Colonic mucosa (tissue), 4 donors: ENCODE measurements at regions not wholly inside any gene's neighbourhood (a gene's known extent, or its start where the extent isn't known, plus 50 kb on each side); places are given as distances from the start of the nearest gene placed in this dataset.

ENCODE experiments used
- DNase-seq: peaks from one replicate; pipeline ENCODE4 v3.0.0-alpha.2; 2020
- H3K27ac ChIP-seq: fragments of 200-600 bp; one replicate; pipeline ENCODE4 v1.8.0; 2021
- H3K27me3 ChIP-seq: fragments of 200-600 bp; one replicate; pipeline ENCODE4 v1.8.0; 2021
- H3K36me3 ChIP-seq: fragments of 200-600 bp; one replicate; pipeline ENCODE4 v1.8.0; 2021
- H3K4me1 ChIP-seq: fragments of 200-600 bp; one replicate; pipeline ENCODE4 v1.8.0; 2021; ENCODE audit warnings: mild to moderate bottlenecking
- H3K4me3 ChIP-seq: fragments of 200-600 bp; one replicate; pipeline ENCODE4 v1.8.0; 2021
- H3K9ac ChIP-seq, 2 donors: one replicate each; pipeline ENCODE4 v1.7.0; 2013; ENCODE audit warnings: control low read depth in 2 of 2, low read depth in 2 of 2, low read length in 2 of 2
- H3K9me3 ChIP-seq: fragments of 200-600 bp; one replicate; pipeline ENCODE4 v1.8.0; 2021
- intact Hi-C: fragments of 100-400 bp; cut with DNase I; formaldehyde crosslinking; loops from one replicate; pipeline ENCODE4 v1.14.1; 2022
- TF ChIP-seq, protein P1 (sequence below): fragments of 200-600 bp; IDR thresholded peaks from one replicate; pipeline ENCODE4 v1.8.0; 2022; ENCODE audit warnings: antibody characterized with exemption, mild to moderate bottlenecking
- donor health status: healthy.
- donor health status: DM: no; HTN: no; CAD: no.
- donor health status: DM: no; HTN: no; CAD: no.

DNA sequence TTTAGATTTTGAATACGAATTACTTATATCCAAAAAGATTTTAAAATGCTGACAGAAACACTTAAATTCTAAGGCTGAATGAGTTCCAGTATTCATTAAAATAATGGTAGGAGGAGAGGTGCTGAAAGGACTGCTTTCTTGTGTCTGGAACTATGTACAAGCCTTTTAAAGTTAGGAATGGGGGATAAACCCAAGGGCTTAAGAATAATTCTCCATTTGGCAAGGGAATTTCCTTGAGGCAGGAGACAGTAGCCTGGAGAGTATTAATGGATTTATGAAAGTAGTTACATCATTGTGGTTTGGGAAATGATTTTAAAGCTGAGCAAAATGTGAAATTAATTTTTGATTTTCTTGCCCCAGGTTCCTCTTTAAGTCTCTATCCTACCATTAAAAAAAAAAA lies 266.5 kb upstream of the KCNIP4 start:
- Histone ChIP-seq H3K9ac (no peak overlapping the region), H3K4me1 (no peaks in the 10 kb centered on the region), H3K27me3 (no peaks in the 10 kb centered on the region), H3K36me3 (no peaks in the 10 kb centered on the region), H3K27ac (no peak overlapping the region), H3K9me3 (no peaks in the 10 kb centered on the region), H3K4me3 (no peak overlapping the region)
- no peak for DNase-seq
- intact Hi-C loops = no loop called here
- TF ChIP-seq, protein P1, sequence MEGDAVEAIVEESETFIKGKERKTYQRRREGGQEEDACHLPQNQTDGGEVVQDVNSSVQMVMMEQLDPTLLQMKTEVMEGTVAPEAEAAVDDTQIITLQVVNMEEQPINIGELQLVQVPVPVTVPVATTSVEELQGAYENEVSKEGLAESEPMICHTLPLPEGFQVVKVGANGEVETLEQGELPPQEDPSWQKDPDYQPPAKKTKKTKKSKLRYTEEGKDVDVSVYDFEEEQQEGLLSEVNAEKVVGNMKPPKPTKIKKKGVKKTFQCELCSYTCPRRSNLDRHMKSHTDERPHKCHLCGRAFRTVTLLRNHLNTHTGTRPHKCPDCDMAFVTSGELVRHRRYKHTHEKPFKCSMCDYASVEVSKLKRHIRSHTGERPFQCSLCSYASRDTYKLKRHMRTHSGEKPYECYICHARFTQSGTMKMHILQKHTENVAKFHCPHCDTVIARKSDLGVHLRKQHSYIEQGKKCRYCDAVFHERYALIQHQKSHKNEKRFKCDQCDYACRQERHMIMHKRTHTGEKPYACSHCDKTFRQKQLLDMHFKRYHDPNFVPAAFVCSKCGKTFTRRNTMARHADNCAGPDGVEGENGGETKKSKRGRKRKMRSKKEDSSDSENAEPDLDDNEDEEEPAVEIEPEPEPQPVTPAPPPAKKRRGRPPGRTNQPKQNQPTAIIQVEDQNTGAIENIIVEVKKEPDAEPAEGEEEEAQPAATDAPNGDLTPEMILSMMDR = no peak

DNA sequence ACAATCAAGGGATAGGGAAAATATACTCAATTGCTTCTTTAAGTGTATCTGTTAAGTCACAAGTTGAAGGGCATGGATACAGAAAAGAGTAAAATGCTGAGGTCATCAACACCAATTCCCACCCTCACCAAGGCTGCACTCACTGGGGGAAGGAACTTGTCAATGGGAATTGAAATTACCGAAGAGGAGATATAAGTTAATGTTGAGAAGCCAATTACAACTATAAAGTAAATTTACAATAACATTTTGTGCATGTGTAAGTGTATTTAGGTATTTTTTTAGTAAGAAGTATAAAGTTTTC lies 255.1 kb upstream of the KCNIP4 start:
- Histone ChIP-seq H3K4me3 (no peak overlapping the region), H3K9ac (no peak overlapping the region), H3K9me3 (no peaks in the 10 kb centered on the region), H3K27ac (no peak overlapping the region), H3K36me3 (no peaks in the 10 kb centered on the region), H3K27me3 (no peaks in the 10 kb centered on the region), H3K4me1 (peaks cover 4% of the 10 kb centered on the region)
- intact Hi-C loops = no loop called here
- TF ChIP-seq, protein P1 = no peak
- DNase-seq = no peak

DNA sequence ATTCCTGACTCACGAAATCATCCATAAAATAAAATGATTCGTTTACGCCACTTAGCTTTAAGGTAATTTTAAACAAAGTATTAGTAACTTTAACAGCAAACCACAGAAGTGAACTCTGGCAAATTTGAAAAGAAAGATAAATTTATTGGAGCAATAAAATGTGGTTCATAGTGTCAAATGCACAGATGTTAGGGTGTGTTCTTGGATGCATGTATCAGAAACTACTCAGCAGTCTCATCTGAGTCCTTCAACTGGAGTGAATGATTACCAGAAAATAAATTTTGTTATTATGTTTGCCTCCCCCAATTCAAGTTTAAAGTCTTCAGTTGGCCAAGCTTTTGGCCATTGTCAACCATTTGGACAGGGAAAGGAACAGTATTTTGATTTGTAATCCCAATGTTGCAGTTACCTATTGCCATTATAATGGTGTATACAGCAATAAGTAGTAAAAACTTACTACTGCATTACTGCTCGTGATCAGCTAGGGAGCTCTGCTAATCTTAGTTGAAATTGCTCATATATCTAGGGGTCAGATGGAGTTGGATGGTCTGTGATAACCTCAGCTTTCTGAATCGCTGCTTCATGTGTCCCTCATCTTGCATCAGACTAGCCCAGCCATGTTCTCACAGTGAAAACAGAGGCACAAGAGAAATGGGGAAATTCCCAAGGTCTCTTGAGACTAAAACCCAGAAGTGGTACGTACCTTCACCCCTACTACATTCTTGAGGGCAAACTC lies 254.6 kb upstream of the KCNIP4 start:
- Histone ChIP-seq H3K4me3 (no peak overlapping the region), H3K27ac (no peak overlapping the region), H3K27me3 (no peaks in the 10 kb centered on the region), H3K9me3 (no peaks in the 10 kb centered on the region), H3K4me1 (peaks cover 4% of the 10 kb centered on the region), H3K9ac (no peak overlapping the region), H3K36me3 (no peaks in the 10 kb centered on the region)
- no peak for DNase-seq
- TF ChIP-seq, protein P1 = no peak
- intact Hi-C loops = no loop called here

DNA sequence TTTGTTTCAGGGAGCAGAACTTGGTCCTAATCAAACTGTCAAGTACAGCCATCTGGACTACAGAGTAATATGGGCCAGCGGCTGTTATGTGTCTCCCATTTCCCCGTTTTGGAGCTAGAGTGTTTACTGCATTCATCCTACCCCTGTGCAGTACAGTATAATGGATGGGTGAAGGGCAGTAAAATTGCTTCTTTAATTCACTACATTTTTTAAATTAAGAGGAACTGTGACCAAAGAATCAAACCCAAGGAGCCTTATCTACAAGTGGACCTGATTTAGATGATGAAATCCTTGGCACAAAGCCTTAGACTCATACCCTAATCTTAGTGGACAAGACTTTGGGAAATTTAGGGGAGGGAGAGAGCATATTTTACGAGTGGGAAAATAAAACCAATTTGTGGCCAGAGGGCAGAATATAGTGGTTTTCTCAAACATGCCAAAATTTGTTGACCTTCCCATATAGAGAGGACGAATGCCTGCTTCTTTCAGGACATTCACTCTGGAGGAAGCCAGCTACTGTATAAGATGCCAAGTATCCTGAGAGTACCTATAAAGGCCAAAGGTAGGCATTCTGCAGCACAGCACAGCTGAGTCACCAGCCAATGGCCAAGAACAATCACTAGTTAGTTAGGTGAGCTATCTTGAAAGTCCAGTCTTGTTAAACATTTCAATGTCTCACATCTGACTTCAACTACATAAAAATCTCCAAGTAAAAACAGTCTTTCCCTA lies 253.8 kb upstream of the KCNIP4 start:
- no peaks in the 10 kb centered on the region for H3K36me3 ChIP-seq
- TF ChIP-seq, protein P1 = no peak
- no peaks in the 10 kb centered on the region for H3K9me3 ChIP-seq
- no peak overlapping the region for H3K4me3 ChIP-seq
- DNase-seq = peak; percentile 17
- intact Hi-C loops = no loop called here
- H3K27ac ChIP-seq = no peak overlapping the region
- peaks cover 4% of the 10 kb centered on the region for H3K4me1 ChIP-seq
- no peaks in the 10 kb centered on the region for H3K27me3 ChIP-seq
- H3K9ac ChIP-seq = no peak overlapping the region

DNA sequence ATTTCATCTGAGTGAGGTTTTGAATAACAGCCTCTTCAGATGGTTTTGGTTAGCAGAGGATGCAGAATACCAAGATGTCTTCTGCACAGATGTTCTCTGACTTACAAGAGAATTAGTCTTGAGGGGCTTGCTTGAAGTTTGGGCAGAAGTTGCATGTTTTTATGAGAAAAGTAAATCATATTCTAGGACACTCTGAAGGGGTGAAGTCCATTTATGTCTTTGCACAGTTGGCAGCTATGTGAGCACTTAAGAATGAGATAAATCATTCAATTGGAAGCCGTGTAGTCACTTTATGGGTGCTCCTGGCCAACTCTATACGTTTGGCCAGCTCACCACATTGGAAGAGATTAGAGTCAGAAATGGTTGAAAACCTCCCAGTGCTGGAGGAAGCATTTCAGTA lies 252.7 kb upstream of the KCNIP4 start:
- no peaks in the 10 kb centered on the region for H3K27me3 ChIP-seq
- H3K27ac ChIP-seq = no peak overlapping the region
- DNase-seq = no peak
- no peaks in the 10 kb centered on the region for H3K9me3 ChIP-seq
- H3K4me3 ChIP-seq = no peak overlapping the region
- H3K36me3 ChIP-seq = no peaks in the 10 kb centered on the region
- intact Hi-C loops = no loop called here
- no peak overlapping the region for H3K9ac ChIP-seq
- H3K4me1 ChIP-seq = peaks cover 4% of the 10 kb centered on the region
- TF ChIP-seq, protein P1 = no peak
